HG03175 (cell line): ENCODE measurements at regions not wholly inside any gene's neighbourhood (a gene's known extent, or its start where the extent isn't known, plus 50 kb on each side); places are given as distances from the start of the nearest gene placed in this dataset.
"Not testable (repeated sequence)": the region's sequence is repeated elsewhere in the genome, so short reads cannot be mapped to it uniquely, and the experiment has no call there.

ENCODE experiments used
- ATAC-seq: cut with Tn5 transposase; IDR thresholded peaks from one replicate; pipeline ENCODE4 v1.9.1; 2021; ENCODE audit warnings: mild to moderate bottlenecking, moderate library complexity; ENCODE audit not compliant: unreplicated experiment

DNA sequence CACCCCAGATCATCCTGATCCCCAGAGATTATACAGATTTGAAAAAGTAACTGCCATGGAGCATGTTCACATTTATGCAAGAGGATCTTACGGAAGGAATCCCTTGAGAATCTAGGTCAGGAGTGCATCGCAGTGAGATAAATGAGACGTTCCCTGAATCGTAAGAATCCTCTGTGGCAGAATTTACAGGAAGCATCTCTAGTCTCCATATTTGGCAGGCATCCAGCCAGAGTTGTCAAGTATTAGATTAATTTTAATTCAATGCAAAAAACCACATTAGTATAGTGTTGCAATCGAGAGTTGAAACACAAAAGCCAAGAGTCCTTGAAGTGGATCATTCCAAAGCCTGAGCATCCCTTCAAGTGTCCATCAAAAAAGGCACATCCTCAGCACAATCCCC, 100.8 kb downstream of the RRAGC start:
- ATAC-seq = no peak

DNA sequence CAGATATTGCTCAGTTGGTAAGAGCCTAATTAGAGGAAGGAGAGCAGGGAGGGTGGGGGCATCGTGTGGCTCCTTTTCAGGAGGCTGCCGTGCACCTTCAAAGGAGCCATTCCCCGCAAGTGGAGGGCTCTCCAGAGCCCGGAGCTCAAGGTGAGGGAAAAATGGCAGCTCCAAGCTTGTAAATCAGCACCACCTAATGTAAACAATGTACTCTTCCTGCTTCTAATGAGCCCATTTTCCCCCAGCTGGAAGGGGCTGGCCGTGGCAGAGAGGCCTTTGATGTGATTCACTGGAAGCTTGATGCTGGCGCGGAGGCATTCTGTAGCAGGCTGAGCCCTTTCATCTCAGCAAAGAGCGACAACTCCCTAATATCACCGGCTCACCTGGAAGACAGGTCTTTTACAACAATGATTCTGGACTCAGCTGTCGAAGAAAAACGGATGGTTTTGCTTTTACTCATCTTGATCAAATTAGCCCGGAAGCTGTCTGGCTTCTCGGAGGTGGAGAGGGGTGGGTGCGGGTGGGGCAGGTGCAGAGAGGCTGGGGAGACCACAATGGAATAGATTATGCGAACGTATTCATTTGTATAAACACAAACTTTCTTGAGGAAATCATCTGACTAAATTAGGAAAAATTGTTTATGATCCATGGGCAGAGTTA, 112.5 kb downstream of the RRAGC start:
- no peak for ATAC-seq

DNA sequence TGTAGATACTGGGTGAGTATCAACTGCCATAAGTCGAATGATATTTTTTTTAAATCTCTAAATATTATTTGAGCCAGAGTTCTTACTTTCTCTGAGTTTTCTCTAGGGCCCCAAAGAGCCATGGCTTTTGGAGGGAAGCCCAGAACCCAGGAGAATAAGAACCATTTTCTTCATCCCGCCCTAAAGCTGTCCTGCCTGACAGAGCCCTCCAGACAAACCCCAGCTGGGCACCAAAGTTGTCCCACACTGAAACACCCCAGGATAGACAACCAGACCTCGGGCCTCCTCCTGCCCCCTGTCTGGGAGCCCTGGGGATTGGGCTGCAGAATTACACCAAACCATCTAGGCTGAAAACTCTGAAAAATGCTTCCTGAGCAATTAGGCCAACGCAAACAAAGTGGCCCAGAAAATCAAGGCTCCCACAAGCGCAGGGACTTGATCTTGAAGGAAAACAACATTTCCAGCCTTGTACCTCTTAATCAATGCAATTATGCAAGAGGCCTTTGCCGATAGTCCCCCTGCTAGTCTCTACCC, 113.1 kb downstream of the RRAGC start:
- no peak for ATAC-seq

DNA sequence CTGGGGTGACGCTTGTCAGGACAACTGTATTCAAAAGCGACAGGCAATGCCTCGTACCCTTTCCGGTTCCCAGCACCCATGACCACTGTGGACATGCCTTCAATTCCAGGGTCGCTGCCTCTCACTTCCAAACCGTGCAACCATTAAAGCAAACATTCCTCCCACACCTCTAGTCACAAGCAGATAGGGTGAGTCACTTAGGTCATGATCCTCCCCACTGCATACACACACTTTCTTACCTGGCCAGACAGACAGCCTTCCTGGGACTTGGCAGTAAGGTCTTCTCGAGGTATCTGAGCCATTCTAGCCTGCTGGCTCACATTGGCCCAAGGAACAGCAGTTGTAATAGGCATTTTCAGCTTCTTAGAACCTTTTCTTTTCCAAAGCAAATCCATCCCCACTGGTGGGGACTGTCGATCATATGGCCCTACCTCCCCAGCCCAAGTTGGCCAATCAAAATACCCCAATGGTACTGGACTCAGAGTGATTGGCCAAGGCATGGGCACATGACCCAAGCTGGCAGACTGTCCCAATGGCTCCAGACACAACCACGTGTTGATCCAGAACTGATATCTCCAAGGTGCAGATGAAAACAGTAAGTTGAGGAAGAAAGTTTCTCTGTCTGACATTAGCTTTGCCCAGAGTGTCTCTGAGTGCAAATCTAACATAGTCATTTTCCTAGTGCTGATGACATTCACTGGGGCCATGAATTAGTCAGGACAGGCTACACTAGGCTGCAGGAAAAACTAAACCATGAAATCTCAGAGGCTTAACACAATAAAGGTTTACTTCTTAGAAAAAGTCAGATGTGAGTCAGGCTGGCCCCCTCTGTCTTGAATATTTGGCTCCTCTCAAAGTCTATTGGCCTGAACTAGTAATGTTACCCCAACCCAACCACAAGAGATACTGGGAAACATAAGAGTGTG, 113.8 kb downstream of the RRAGC start:
- no peak for ATAC-seq

DNA sequence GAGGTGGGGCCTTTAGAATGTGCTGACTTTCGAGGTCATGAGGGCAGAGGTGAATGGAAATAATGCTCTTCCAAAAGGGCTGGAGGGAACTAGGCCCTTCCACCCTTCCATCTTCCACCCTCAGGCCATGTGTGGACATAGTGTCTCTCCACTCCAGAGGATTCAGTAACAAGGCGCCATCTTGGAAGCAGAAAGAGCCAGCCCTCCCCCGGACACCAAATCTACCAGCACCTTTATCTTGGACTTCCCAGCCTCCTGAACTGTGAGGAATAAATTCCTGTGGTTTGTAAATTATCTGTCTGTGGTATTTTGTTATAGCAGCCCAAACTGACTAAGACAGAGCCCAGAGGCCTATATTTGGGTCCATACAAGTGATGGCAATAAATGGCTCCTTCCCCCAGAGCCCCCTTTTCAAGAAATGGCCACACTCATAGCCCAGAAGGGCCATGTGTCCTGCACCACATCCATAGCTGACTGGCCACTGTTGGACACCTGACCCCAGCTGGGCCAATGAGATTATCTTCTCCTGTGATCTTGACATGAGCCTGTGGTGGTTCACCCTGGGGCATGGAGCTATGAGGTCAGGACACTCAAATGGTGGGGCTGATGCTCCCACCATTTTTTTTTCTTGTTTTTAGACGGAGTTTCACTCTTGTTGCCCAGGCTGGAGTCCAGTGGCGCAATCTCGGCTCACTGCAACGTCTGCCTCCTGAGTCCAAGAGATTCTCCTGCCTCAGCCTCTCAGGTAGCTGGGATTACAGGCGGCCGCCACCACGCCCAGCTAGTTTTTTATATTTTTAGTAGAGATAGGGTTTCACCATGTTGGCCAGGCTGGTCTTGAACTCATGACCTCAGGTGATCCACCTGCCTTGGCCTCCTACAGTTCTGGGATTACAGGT, 114.9 kb downstream of the RRAGC start:
- no peak for ATAC-seq

DNA sequence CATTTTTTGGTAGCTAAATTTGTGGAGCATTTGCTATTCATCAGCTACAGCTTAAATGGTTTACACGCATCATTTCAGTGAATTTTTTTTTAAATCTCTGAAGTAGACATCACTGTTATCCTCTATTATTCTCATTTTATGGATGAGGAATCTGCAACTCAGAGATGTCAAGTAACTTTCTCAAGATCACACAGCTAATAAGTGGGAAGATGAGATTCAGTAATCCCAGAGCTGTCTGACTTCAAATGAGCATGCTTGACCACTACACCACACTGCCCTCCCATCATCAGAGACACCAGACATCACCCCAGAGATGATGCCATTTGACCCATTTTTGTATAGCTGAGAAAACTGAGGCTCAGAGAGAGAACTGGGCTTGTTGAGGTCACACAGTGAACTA, 116.4 kb downstream of the RRAGC start:
- ATAC-seq = no peak

DNA sequence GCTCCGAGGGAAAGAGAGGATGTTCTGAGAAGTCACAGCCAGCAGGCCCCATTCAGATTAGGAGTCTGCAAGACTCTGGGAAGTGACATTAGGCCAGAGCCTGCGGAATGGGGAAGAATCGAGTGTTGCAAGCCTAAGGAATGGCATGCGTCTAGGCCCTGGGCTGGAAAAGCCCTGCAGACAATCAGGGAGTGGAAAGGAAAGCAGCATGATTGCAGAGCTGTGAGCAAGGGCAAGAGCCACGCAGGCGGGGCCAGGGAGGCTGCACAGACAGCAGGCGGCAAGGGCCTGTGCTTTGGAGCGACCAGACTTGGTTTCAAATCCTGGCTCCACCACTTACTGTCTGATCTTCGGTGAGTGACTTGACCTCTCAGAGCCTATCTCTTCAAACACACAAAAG, 118.2 kb downstream of the RRAGC start:
- no peak for ATAC-seq

DNA sequence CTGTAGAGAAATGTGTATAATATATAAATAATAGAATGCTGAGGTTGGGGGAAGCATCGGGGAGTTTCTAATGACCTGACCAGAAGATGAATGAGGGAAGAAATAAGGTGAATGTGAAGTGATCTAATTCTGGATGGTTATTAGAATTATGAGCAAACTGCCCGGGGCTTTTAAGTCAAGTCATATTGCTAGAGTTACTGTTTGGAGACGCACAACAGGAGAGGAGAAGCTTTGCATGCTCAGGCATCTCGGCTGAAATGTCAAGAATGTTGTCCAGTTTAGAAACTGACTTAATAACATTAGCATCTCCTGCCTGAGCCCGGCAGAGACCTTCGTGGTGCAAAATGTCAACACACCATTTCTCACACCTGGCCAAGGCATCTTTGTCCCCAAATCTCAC, 119.1 kb downstream of the RRAGC start:
- ATAC-seq = no peak

DNA sequence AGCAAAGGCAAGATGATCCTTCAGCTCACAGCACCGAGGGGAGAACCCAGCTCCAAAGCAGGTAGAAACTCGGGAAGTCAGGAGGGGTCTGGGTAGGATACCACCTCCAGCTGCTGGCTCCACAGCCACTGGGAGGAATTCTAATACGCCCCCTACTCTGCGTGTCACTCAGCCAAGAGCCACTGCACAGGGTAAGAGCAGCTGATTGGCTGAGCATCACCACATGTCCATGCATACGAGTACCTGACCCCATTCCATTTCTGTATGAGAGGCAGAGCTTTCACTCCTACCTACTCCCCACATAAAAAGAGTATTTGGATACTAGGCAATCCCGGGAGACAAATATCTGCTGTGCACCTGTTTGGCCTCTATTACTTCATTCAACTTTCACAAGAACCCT, 121.4 kb downstream of the RRAGC start:
- ATAC-seq = no peak

DNA sequence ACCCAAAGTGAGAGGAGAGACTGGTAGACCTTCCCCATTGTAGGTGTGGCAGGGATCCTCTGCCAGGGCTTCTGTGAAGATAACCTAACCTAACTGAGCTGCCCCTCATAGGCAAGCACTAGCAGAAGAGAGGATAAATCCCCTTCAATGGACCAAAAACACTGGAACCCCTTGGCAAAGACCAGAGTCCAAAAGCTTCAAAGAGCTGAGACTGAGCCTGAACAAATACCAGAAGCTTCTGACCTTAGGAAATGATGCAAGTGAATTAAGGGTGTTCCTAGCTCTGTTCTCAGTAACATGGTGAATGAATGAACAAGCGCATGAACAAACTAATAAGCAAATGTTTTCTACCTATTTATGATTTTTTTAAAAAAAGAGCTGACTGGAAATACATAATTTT, 123.2 kb downstream of the RRAGC start:
- no peak for ATAC-seq

DNA sequence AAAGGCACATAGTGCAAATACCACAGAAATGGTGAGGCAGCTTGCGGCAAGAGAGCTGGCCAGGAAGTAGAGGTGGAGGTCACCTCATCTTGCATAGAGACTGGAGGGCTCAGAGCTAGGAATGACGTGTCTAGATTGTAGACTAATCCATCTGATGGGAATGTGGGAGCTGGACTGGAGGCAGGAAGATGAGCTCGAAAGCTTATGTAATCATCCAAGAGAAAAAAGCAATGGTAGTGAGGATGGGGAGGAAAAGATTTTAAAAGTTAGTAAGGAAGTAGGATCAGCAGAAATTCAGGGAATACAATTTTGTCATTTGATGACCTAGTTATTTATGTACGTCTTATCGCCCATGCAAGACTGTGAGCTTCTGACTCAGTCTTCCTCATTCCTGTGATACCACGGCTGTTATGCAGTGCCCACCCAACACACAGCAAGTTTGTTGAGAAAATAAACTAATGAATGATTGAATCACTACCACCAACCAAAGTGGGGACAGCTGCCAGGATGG, 123.9 kb downstream of the RRAGC start:
- no peak for ATAC-seq

DNA sequence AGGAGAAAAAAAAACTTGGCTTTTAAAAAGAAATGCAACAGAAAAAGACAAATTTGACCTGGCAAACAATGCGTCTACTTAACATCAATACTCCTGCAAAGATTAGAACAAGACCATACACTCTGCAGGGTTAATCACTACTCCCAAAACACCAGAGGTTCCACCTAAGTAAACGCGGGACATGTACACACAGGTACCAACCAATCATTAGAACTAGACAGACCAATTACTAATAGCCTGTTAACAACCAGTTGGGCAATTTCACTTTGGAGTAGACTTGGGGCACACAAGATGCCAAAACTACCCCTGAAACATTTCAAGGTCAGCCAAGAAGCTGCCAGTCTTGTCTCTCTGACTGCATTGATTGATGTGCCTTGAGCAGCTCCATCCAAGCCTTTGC, 125.8 kb downstream of the RRAGC start:
- ATAC-seq = no peak

DNA sequence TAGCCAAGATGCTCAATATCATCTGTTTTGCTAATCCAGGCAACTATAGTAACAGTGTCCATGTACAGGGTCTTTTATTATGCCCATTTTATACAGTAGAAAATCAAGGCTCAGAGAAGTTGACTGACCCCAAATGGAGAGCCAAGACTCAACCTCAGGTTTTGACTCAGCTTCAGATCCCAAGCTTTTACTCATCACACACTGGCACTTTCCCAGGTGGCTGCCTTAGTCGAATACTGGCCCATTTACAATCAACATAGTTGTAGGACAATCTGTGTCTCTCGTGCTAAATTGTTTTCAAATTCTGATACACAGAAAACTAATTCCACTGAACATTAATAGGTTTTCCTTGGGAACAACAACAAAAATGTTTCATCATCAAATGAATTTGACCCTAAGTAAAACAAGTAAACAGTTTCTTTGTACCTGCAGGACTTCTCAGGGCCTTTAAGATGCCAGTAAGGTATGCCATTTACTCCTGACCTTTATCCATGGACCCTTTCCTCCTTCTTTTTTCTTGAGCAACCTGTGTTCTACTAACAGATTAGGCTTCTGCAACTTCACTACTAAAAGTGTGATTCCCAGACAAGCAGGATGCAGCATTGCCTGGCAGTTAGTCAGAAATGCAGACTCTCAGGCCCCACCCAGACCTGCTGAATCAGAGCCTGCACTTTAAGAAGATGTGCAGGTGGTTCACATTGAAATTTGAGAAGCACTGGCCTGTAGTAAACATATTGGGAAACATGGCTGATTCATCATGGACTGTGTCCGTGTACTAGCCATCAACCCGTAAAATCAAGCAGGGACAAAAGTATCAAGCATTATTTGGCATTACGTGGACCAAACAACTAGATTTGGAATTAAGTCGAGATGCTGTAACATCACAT, 128.8 kb downstream of the RRAGC start:
- ATAC-seq = no peak

DNA sequence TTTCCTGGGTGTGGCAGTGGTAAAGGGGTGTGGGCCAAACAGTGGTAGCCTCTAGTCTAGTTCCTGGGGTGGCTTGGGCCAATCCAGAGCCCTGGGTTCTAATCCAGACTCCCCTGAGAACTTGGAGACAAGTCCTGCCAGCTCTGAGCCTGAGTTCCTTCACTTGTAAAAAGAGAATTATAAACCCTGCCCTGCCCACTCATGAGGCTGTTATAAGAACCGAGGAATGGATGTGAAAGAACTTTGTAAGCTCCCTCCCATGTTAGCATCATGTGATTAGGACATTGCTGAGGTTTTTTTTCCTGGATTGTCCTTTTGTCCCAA, 131.0 kb downstream of the RRAGC start:
- ATAC-seq = no peak

DNA sequence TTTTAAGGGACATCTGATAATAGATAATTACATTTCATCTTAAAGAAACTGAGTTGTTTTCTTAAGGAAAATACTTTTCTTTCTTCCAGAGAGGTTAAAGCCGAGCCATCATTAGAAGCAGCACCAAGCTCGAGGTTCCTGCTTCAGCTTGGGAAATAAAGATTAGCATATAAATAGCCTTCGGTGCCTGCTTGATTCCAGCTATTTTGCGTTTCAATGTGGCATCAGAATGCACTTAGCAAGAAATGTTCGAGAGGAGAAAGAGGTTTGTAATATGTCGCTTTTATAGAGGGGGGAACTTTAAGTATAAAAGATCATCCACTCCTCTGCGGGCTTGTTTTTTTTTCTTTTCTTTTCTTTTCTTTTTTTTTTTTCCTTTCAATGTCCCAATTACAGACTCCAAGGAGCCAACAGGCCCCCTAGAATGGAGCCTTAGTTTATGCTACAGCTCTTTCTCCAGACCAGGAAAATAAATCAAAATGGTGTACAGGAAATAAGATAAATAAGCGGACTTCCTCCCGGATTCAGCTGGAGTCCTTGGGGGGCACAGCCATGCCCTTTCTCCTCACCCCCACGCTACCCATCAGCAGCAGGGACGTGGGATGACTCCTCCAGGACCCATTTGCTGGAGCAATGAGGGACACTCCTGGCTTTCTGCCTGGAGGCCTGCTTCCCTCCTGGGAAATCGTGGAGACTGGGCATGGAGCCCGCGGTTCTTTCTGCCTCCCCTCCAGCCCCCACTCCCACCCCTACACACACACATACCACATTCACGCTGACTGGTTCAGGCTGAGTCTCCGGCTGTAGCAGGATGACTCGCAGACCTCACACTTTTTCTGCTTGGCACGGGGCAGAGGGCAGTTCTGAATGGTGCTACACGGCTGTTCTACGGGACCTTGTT, 131.6 kb downstream of the RRAGC start:
- no peak for ATAC-seq

DNA sequence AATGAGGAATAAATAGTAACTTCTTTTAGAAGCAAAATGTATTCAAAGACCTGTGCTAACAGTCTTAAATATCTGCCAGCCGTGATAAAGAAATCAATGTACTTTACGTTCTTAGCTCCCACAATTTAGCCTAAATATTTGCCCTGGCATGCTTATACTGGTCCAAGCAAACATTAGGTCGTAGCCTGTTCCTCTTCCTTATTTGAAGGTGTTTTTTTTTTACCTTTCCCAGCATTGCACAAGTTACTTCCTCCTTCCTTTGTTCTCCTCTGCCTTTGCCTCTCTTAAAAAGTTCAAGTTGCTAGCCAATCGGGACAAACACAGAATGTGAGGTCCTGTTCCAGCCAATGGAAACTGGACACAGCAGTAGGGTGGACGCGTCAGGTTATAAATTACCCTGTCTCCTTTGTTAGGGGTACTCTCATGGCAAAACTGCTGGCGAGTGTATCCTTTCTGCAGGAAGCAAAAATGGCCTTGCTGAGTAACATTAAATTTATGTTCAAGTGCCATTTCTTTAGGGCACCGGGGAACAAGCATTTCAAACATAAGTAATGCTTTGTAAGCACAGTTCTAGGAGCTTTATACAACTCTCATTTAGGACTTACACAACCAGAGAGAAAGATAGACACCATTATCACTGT, 134.1 kb downstream of the RRAGC start:
- ATAC-seq = not testable (repeated sequence)

DNA sequence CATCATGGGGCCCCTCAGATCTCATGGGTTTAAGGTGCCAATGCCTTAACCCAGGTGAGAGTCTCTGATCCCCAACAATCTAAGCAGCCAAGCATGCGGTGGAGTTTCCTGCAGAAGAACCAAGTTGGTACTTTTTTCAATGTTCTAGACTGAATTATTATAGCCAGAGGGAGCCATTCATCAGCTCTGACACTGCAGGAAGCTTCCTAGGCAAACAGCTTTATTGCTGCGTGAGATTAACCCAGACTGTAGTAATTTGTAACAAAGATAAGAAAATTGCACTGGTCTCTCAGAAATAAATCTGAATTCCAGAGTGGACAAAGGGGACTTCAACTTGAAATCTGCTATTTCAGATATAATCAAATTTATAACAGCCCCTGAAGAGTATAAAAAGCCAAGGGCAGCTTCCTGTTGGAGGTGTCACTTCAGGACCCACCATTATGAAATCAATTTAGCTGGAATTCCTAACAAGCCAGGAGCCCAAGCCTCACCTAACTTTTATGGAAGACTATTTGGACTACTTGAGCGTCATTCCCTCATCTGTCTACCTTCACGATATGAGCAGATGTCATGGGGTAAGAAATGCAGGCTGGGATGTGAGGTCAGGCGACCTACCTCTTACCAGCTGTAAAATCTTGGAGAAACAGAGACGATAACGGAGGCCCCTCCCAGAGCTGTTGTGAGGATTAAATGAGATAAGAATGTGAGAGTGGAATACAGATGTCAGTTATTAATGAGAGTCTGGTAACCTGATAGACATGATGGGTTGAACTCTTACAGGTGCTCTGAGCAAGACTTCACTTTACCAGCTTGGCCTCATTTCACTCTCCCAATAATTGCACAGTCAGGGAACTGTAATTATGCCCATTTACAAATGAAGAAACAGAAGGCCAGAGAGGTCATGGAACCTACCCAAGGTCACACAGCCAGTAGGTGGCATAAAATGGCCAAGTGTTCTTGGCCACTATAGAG, 135.1 kb downstream of the RRAGC start:
- no peak for ATAC-seq
